IMR-90 (cell line): ENCODE measurements at regions not wholly inside any gene's neighbourhood (a gene's known extent, or its start where the extent isn't known, plus 50 kb on each side); places are given as distances from the start of the nearest gene placed in this dataset.
"Not testable (repeated sequence)": the region's sequence is repeated elsewhere in the genome, so short reads cannot be mapped to it uniquely, and the experiment has no call there.

Experiments used
- ATAC-seq: fragments of 200-7000 bp; cut with Tn5 transposase; 2 replicates; pipeline ENCODE4 v1.9.1; 2020; ENCODE audit warnings: low read depth, mild to moderate bottlenecking, moderate library complexity
- BruUV-seq: library from RNA; stranded (reverse); fragments of 400-500 nt; replicated peaks from 2 replicates; lab custom pipeline; 2021; lab: Mats Ljungman, UMichigan
- CTCF ChIA-PET: fragments of 300-600 bp; formaldehyde crosslinking; extraction: SDS; loops from one replicate; lab custom pipeline; 2021; ENCODE audit warnings: antibody characterized with exemption; lab: Yijun Ruan, JAX
- POLR2A ChIA-PET: fragments of 300-600 bp; sonication (Branson Sonifier 250); formaldehyde crosslinking; loops from one replicate; lab custom pipeline; 2022; ENCODE audit warnings: antibody characterized with exemption; ENCODE audit not compliant: unreplicated experiment; lab: Charles Lee
- DNase-seq: peaks from one replicate; pipeline ENCODE4 v3.0.0; 2013
- H2AFZ ChIP-seq: replicated peaks from 2 replicates; pipeline ENCODE3; 2013; ENCODE audit warnings: low read length, mild to moderate bottlenecking; ENCODE audit not compliant: poor library complexity
- H2AK5ac ChIP-seq: 2 replicates; pipeline ENCODE4 v1.6.1; 2013; ENCODE audit warnings: low read depth, low read length, inconsistent platforms
- H2AK9ac ChIP-seq: replicated peaks from 2 replicates; pipeline ENCODE3; 2013; ENCODE audit warnings: mild to moderate bottlenecking, low read depth, low read length, moderate library complexity; ENCODE audit not compliant: poor library complexity
- H2BK120ac ChIP-seq: 2 replicates; pipeline ENCODE4 v1.6.1; 2013; ENCODE audit warnings: low read depth, low read length, inconsistent platforms
- H2BK15ac ChIP-seq: 3 replicates; pipeline ENCODE4 v1.6.1; 2013; ENCODE audit warnings: low read depth, low read length, inconsistent platforms
- H2BK20ac ChIP-seq: 2 replicates; pipeline ENCODE4 v1.6.1; 2013; ENCODE audit warnings: low read depth, mild to moderate bottlenecking, inconsistent platforms, low read length, moderate library complexity
- H2BK5ac ChIP-seq: 2 replicates; pipeline ENCODE4 v1.6.1; 2013; ENCODE audit warnings: mild to moderate bottlenecking, low read depth, low read length, inconsistent platforms; ENCODE audit not compliant: poor library complexity, severe bottlenecking
- H3K14ac ChIP-seq: replicated peaks from 2 replicates; pipeline ENCODE4 v1.6.1; 2013; ENCODE audit warnings: low read depth, low read length, inconsistent platforms
- H3K18ac ChIP-seq: 2 replicates; pipeline ENCODE4 v1.6.1; 2013; ENCODE audit warnings: low read depth, low read length, control low read depth
- H3K23ac ChIP-seq: 2 replicates; pipeline ENCODE4 v1.6.1; 2013; ENCODE audit warnings: low read depth, low read length, inconsistent platforms
- H3K27ac ChIP-seq: 2 replicates; pipeline ENCODE4 v1.5.1; 2013; ENCODE audit warnings: mild to moderate bottlenecking, control low read depth, low read length; ENCODE audit not compliant: insufficient read depth
- H3K27me3 ChIP-seq: 2 replicates; pipeline ENCODE4 v1.6.1; 2013; ENCODE audit warnings: low read length; ENCODE audit not compliant: control insufficient read depth, insufficient read depth
- H3K36me3 ChIP-seq: 2 replicates; pipeline ENCODE4 v1.6.1; 2013; ENCODE audit warnings: low read length, mixed read lengths; ENCODE audit not compliant: control insufficient read depth, insufficient read depth
- H3K4ac ChIP-seq: 2 replicates; pipeline ENCODE4 v1.6.1; 2013; ENCODE audit warnings: low read depth, low read length, inconsistent platforms
- H3K4me1 ChIP-seq: 2 replicates; pipeline ENCODE4 v1.6.1; 2013; ENCODE audit warnings: low read length, mixed read lengths; ENCODE audit not compliant: control insufficient read depth, insufficient read depth
- H3K4me2 ChIP-seq: 2 replicates; pipeline ENCODE4 v1.6.1; 2013; ENCODE audit warnings: low read depth, mild to moderate bottlenecking, control low read depth, low read length, moderate library complexity
- H3K4me3 ChIP-seq: 2 replicates; pipeline ENCODE4 v1.5.1; 2013; ENCODE audit warnings: low read depth, mild to moderate bottlenecking, control low read depth, low read length, moderate library complexity; ENCODE audit not compliant: insufficient read depth
- H3K56ac ChIP-seq: 2 replicates; pipeline ENCODE4 v1.6.1; 2013; ENCODE audit warnings: low read length, inconsistent platforms; ENCODE audit not compliant: insufficient read depth; ENCODE audit errors: extremely low read depth
- H3K79me1 ChIP-seq, 2 experiments: 2 replicates each; pipeline ENCODE4 v1.6.1; 2013; ENCODE audit warnings: low read length in 2 of 2, inconsistent platforms in 1 of 2, low read depth in 1 of 2
- H3K9ac ChIP-seq: 2 replicates; pipeline ENCODE4 v1.6.1; 2013; ENCODE audit warnings: low read depth, low read length, control low read depth
- H3K9me1 ChIP-seq: 2 replicates; pipeline ENCODE4 v1.6.1; 2013; ENCODE audit warnings: low read length, inconsistent platforms; ENCODE audit not compliant: insufficient read depth
- H3K9me3 ChIP-seq: 2 replicates; pipeline ENCODE4 v1.6.1; 2013; ENCODE audit warnings: low read length; ENCODE audit not compliant: control insufficient read depth, insufficient read depth
- H4K20me1 ChIP-seq: 2 replicates; pipeline ENCODE4 v1.6.1; 2013; ENCODE audit warnings: low read length, inconsistent platforms; ENCODE audit not compliant: insufficient read depth
- H4K5ac ChIP-seq: 2 replicates; pipeline ENCODE4 v1.6.1; 2013; ENCODE audit warnings: mild to moderate bottlenecking, low read depth, low read length, control low read depth
- H4K8ac ChIP-seq, 2 experiments: 2 replicates each; pipeline ENCODE4 v1.6.1; 2013; ENCODE audit warnings: low read depth in 2 of 2, low read length in 2 of 2, control low read depth in 1 of 2, inconsistent platforms in 1 of 2
- H4K91ac ChIP-seq: 2 replicates; pipeline ENCODE4 v1.6.1; 2013; ENCODE audit warnings: low read depth, low read length, inconsistent platforms; ENCODE audit not compliant: insufficient read depth
- WGBS, 2 experiments: methylation state at CpG; one replicate each; pipeline versions ENCODE4 v1.1.5 to v1.1.7; 2013; ENCODE audit warnings: missing lambda C conversion rate in 2 of 2; ENCODE audit not compliant: insufficient read length in 1 of 2; ENCODE audit errors: extremely low coverage in 2 of 2; 5-methylcytosine and 5-hydroxymethylcytosine counted together
- dilution Hi-C: fragments of 300-500 bp; cut with HindIII; formaldehyde crosslinking; loops from one replicate; pipeline ENCODE4 v1.14.3; 2018; ENCODE audit warnings: low sequenced_read_pairs; ENCODE audit not compliant: unreplicated experiment
- in situ Hi-C: fragments of 300-500 bp; cut with MboI; formaldehyde crosslinking; loops from 3 replicates; pipeline ENCODE4 v1.14.3; 2019; ENCODE audit warnings: low sequenced_read_pairs, inconsistent platforms, mixed read lengths
- intact Hi-C: fragments of 100-400 bp; cut with micrococcal nuclease; formaldehyde crosslinking; loops from 2 replicates; pipeline ENCODE4 v1.10.0; 2022

GRCh38 chr15:22519213-22519612 lies 60.5 kb downstream of the GOLGA6L22 start:
- CTCF ChIA-PET, DNase-seq, H3K4me2 ChIP-seq, H3K14ac ChIP-seq, H2BK120ac ChIP-seq, H2AK5ac ChIP-seq, BruUV-seq, H3K4ac ChIP-seq, H3K36me3 ChIP-seq, ATAC-seq, in situ Hi-C loops, H3K27me3 ChIP-seq, H4K20me1 ChIP-seq, H2AFZ ChIP-seq, H2BK20ac ChIP-seq, H4K8ac ChIP-seq, H3K56ac ChIP-seq, H3K9me3 ChIP-seq, H3K9ac ChIP-seq, H3K4me3 ChIP-seq, H3K27ac ChIP-seq, H2BK15ac ChIP-seq, H4K91ac ChIP-seq, H3K18ac ChIP-seq, H2BK5ac ChIP-seq, H4K5ac ChIP-seq, H3K79me1 ChIP-seq, POLR2A ChIA-PET, H3K9me1 ChIP-seq, H3K4me1 ChIP-seq, intact Hi-C loops, H3K23ac ChIP-seq, dilution Hi-C loops, H2AK9ac ChIP-seq: not testable (repeated sequence)
- WGBS, 2 experiments = no CpG with 5 or more reads among the region's 4 CpGs

- H3K23ac ChIP-seq, POLR2A ChIA-PET, H4K8ac ChIP-seq, ATAC-seq, H2AK5ac ChIP-seq, H3K27me3 ChIP-seq, H3K9me3 ChIP-seq, H4K5ac ChIP-seq, H2BK120ac ChIP-seq, H3K18ac ChIP-seq, H3K4me3 ChIP-seq, H4K91ac ChIP-seq, DNase-seq, H2AK9ac ChIP-seq, H3K27ac ChIP-seq, H3K4me1 ChIP-seq, H3K36me3 ChIP-seq, H3K79me1 ChIP-seq, H3K4ac ChIP-seq, CTCF ChIA-PET, H4K20me1 ChIP-seq, H3K9me1 ChIP-seq, H2BK5ac ChIP-seq, H2BK15ac ChIP-seq, H3K9ac ChIP-seq, H3K4me2 ChIP-seq, H2BK20ac ChIP-seq, H3K56ac ChIP-seq, BruUV-seq, in situ Hi-C loops, H2AFZ ChIP-seq, H3K14ac ChIP-seq, intact Hi-C loops, dilution Hi-C loops: not testable (repeated sequence)
- no CpG with 5 or more reads among the region's 2 CpGs for WGBS, 2 experiments
Observed at GRCh38 chr15:22526537-22526936, 67.8 kb downstream of the GOLGA6L22 start.
